ENCODE measurements at regions not wholly inside any gene's neighbourhood (a gene's known extent, or its start where the extent isn't known, plus 50 kb on each side); places are given as distances from the start of the nearest gene placed in this dataset.

- TF ChIP-seq BCLAF1 (IDR thresholded peaks at IDR 0.05): no peak
- TF ChIP-seq IKZF1 (conservative IDR thresholded peaks at IDR 0.05): no peak
- no peak for TF ChIP-seq CEBPZ (IDR thresholded peaks at IDR 0.05; ENCODE audit: low read depth, low read length)
- no peak for TF ChIP-seq NR2C1 (IDR thresholded peaks at IDR 0.05)
- no peak for TF ChIP-seq CBX5 (IDR thresholded peaks at IDR 0.05; ENCODE audit: low read depth)
- TF ChIP-seq NR2C2 (IDR thresholded peaks at IDR 0.05; ENCODE audit: borderline replicate concordance, control insufficient read depth, insufficient read length, low read depth): no peak
- no peak for TF ChIP-seq ZNF217 (IDR thresholded peaks at IDR 0.05)
- TF ChIP-seq USF1 (IDR thresholded peaks at IDR 0.05; ENCODE audit: borderline replicate concordance, extremely low read length, insufficient read depth, low read depth, low read length): no peak
- TF ChIP-seq MLLT1 (IDR thresholded peaks at IDR 0.05): no peak
- TF ChIP-seq RELA (IDR thresholded peaks at IDR 0.05; ENCODE audit: borderline replicate concordance, partially characterized antibody): no peak
- TF ChIP-seq ZNF24 (IDR thresholded peaks at IDR 0.05): no peak
- no peak for TF ChIP-seq ZBTB40 (IDR thresholded peaks at IDR 0.05; ENCODE audit: borderline replicate concordance)
- no peak for TF ChIP-seq RFX5 (IDR thresholded peaks at IDR 0.05; ENCODE audit: low read depth, low read length)
- no peak for TF ChIP-seq JUNB (IDR thresholded peaks at IDR 0.05)
- TF ChIP-seq BRCA1 (IDR thresholded peaks at IDR 0.05; ENCODE audit: low read depth, low read length): no peak
Measured at GRCh38 chr11:10933455-10934292, 75.8 kb upstream of the ZBED5 start (continued).
